ENCODE measurements at regions not wholly inside any gene's neighbourhood (a gene's known extent, or its start where the extent isn't known, plus 50 kb on each side); places are given as distances from the start of the nearest gene placed in this dataset.

DNA sequence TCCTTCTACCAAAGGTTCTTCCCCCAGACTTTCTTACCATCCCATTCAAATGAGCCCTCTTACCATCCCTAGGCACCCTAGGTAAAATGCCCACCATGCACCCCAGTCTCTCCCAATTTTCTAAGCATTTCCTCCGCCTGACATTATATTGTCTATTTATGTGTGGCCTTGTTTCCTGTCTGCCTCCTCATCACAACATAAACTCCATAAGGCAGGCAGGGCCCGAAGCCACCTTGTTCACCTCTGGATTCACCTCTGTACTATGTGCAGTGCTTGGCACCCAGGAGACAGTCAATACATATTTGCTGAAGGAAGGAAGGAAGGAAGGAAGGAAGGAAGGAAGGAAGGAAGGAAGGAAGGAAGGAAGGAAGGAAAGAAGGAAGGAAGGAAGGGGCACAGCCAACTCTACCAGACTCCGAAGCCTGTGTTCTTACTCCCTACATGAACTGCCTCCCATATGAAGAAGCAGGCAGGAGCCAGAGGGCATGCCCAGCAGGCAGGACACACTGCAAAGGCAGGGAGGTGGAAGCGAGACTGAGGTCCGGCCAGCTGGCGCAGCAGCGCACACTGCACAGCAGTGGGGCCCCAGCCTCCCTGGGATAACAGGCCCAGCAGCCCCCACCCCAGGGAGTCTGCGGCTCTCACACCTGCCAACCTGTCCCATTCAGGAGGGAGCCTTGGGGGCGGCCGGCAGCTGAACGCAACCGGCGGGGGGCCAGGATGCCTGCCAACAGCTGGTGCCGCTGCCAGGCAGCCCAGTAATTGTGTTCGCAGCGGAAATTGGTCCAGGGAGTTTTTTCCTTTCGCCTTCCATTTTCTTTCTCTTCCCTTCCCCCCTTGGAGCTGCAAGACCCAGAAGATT lies 106.0 kb upstream of the LINGO1 start:
- Histone ChIP-seq H4K8ac (ENCODE audit: extremely low read depth, insufficient read depth, low read length) (no peak overlapping the region), H3K27ac (ENCODE audit: low read depth, low read length) (no peak overlapping the region), H3K4me1 (replicated peaks in 1 of 4; ENCODE audit: control insufficient read depth in 3 of 4, insufficient read depth in 4 of 4, low read length in 3 of 4) (peaks cover 11 to 36% (median 22%) of the 10 kb centered on the region in 4 experiments), H4K5ac (ENCODE audit: insufficient read length, low read depth, low read length) (no peak overlapping the region), H3K36me3 (ENCODE audit: control insufficient read depth in 2 of 4, insufficient read depth in 4 of 4, low read length in 3 of 4) (no peaks in the 10 kb centered on the region), H2BK20ac (ENCODE audit: low read length) (peak overlapping the region; percentile 99), H3K4ac (replicated peaks; ENCODE audit: insufficient read length, low read depth, low read length) (peak overlapping the region; percentile 24), H3K4me2 (ENCODE audit: insufficient read depth in 1 of 2, low read depth in 2 of 2, low read length in 2 of 2) (peak overlapping the region; percentile 18 to 56), H4K91ac (replicated peaks; ENCODE audit: insufficient read length, low read length) (peak overlapping the region; percentile 81), H2BK5ac (ENCODE audit: low read depth, low read length) (peak overlapping the region; percentile 45; the same call in 1 of the 2 replicates), H3K23me2 (ENCODE audit: low read depth, low read length) (no peaks in the 10 kb centered on the region; the same call in 1 of the 2 replicates), H3K23ac (ENCODE audit: insufficient read length) (no peak overlapping the region), H2BK15ac (ENCODE audit: low read length) (no peak overlapping the region), H2AK5ac (ENCODE audit: low read depth, low read length) (peak overlapping the region; percentile 57; the same call in 1 of the 2 replicates), H2BK120ac (replicated peaks; ENCODE audit: low read depth, low read length) (no peak overlapping the region), H3K4me3 (ENCODE audit: extremely low read depth in 1 of 4, insufficient read depth in 2 of 4, low read depth in 3 of 4, low read length in 4 of 4) (peak overlapping the region in 1 of 4 experiments; percentile 38; a peak in 3 of 8 replicates), H3K9me3 (ENCODE audit: insufficient read depth in 2 of 2, low read depth in 1 of 2, low read length in 1 of 2) (no peaks in the 10 kb centered on the region), H4K20me1 (replicated peaks in 1 of 2; ENCODE audit: control insufficient read depth in 1 of 2, insufficient read depth in 2 of 2, low read length in 2 of 2) (no peaks in the 10 kb centered on the region), H3K79me1 (ENCODE audit: low read depth, low read length) (no peaks in the 10 kb centered on the region; the same call in 1 of the 2 replicates), H3K18ac (ENCODE audit: extremely low read depth, low read length) (peak overlapping the region; percentile 79), H3K9ac (replicated peaks in 1 of 4; ENCODE audit: extremely low read depth in 1 of 4, low read depth in 3 of 4, low read length in 3 of 4) (no peak overlapping the region; a peak in 1 of 7 replicates), H3K79me2 (ENCODE audit: control insufficient read depth in 1 of 2, insufficient read depth in 2 of 2, low read length in 2 of 2) (no peaks in the 10 kb centered on the region), H3K56ac (replicated peaks; ENCODE audit: insufficient read length, low read depth, low read length) (no peak overlapping the region), H2AFZ (ENCODE audit: low read length) (no peak overlapping the region), H3K27me3 (replicated peaks in 1 of 4; ENCODE audit: control insufficient read depth in 3 of 4, extremely low read depth in 1 of 4, insufficient read depth in 3 of 4, low read length in 3 of 4) (no peaks in the 10 kb centered on the region; a peak in 1 of 7 replicates), H2BK12ac (ENCODE audit: low read depth, low read length) (peak overlapping the region; percentile 94; the same call in 1 of the 2 replicates), H3K14ac (ENCODE audit: insufficient read length) (no peak overlapping the region)
- ChIA-PET POLR2A (ENCODE audit: partially characterized antibody) (interaction anchor here (0.8 to 2.2 kb wide), 6 partner anchors 8 to 105 kb away, joined by 3 to 8 read pairs (median 5); partner anchors contain the start of gene LINGO1), CTCF (ENCODE audit: partially characterized antibody) (interaction anchor here (0.7 to 4.3 kb wide), 11 partner anchors 10 to 107 kb away, joined by 3 to 16 read pairs (median 4); no protein-coding TSS in a partner anchor)
- WGBS, 2 experiments (ENCODE audit: extremely low coverage in 1 of 2, insufficient coverage in 1 of 2, insufficient read length in 1 of 2, insufficient replicate concordance in 2 of 2, low coverage in 1 of 2, low lambda C conversion rate in 2 of 2, missing lambda C conversion rate in 1 of 2) = 33% methylated on average over 16 of the region's 17 CpGs; no CpG with 5 or more reads in 1 of the 2 experiments
- FAIRE-seq = no peak
- peak in 1 of 2 experiments; percentile 67 for DNase-seq (ENCODE audit: low read depth in 1 of 2, low spot score in 2 of 2)
- TF ChIP-seq, protein P1, sequence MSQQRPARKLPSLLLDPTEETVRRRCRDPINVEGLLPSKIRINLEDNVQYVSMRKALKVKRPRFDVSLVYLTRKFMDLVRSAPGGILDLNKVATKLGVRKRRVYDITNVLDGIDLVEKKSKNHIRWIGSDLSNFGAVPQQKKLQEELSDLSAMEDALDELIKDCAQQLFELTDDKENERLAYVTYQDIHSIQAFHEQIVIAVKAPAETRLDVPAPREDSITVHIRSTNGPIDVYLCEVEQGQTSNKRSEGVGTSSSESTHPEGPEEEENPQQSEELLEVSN (IDR thresholded peaks at IDR 0.05) = no peak
- TF ChIP-seq NANOG (IDR thresholded peaks at IDR 0.05; ENCODE audit: insufficient read depth, low read depth, low read length, poor library complexity, severe bottlenecking) (no peak), KDM1A (IDR thresholded peaks at IDR 0.05; ENCODE audit: borderline replicate concordance, low read length) (no peak), SUZ12 (IDR thresholded peaks at IDR 0.05; ENCODE audit: low read length) (no peak), JUN (IDR thresholded peaks at IDR 0.05; ENCODE audit: low read depth, low read length) (no peak), BACH1 (IDR thresholded peaks at IDR 0.05; ENCODE audit: low read length) (no peak), YY1 (IDR thresholded peaks at IDR 0.05; ENCODE audit: low read depth, low read length) (peak; percentile 51; the same call in 1 of the 2 replicates), RNF2 (IDR thresholded peaks at IDR 0.05; ENCODE audit: borderline replicate concordance, low read depth, low read length, missing control alignments, poor library complexity, severe bottlenecking) (no peak), BRCA1 (IDR thresholded peaks at IDR 0.05; ENCODE audit: low read depth, low read length) (no peak)

All from H1 (cell line).